GM18520 (cell line): ENCODE measurements at regions not wholly inside any gene's neighbourhood (a gene's known extent, or its start where the extent isn't known, plus 50 kb on each side); places are given as distances from the start of the nearest gene placed in this dataset.
"Not testable (repeated sequence)": the region's sequence is repeated elsewhere in the genome, so short reads cannot be mapped to it uniquely, and the experiment has no call there.

Experiments used
- ATAC-seq: cut with Tn5 transposase; IDR thresholded peaks from one replicate; pipeline ENCODE4 v1.9.1; 2021; ENCODE audit not compliant: unreplicated experiment

DNA sequence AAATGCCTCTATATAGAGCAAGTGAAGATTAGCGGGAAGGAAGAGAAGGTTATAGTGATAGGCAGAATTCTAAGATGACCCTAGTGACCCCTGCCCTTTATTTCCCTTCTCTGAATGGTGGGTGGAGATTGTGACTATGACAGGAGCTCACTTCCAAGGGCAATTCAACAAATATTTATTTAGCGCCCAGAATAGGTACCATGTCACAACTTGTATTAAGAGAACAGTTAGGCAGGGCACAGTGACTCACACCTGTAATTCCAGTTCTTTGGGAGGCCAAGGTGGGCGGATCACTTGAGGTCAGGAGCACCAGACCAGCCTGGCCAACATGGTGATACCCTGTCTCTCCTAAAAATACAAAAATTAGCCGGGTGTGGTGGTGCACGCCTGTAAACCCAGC, 236.0 kb upstream of the POGK start:
- ATAC-seq: no peak

- no peak for ATAC-seq
Observed at GRCh38 chr1:166605137-166605536, 234.1 kb upstream of the POGK start.

DNA sequence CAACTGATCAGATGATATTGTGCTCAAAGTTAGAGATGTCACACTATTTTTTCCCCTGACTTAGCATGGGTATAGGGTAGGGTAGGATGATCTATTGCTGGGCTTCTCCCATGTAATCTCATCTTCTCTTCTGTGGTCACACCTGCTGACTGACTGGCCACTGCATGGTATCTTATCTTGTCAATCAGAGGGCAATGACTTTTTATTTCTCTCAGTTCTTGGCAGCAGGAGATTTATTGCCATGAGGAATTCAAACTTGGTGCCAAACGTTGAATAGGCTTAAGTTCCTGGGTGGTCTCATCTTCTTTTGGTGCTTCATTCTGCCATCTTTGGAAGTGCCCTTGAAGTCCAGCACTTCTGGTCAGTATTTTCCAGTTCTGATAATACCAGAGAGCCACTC, 226.4 kb upstream of the POGK start:
- ATAC-seq: no peak

- ATAC-seq: no peak
Observed at GRCh38 chr1:166616206-166616605, 223.1 kb upstream of the POGK start.

DNA sequence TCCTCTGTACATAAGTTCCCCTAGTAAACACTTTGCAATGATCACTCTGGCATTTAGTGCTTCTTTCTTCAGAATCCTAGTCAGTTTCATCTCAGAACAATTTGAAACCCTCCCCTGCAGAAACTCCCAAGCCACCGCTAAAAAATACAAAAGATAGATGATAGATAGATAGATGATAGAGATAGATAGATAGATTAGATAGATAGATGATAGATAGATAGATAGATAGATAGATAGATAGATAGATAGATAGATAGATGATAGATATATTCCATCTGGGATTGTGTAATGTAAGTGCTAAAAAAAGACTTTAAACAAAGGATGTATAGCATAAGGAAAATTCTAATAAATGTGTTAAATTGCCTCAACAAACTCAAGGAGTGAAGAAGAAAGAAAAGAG, 212.6 kb upstream of the POGK start:
- ATAC-seq: no peak

GRCh38 chr1:166627558-166627957, 211.7 kb upstream of the POGK start:
- ATAC-seq: no peak

DNA sequence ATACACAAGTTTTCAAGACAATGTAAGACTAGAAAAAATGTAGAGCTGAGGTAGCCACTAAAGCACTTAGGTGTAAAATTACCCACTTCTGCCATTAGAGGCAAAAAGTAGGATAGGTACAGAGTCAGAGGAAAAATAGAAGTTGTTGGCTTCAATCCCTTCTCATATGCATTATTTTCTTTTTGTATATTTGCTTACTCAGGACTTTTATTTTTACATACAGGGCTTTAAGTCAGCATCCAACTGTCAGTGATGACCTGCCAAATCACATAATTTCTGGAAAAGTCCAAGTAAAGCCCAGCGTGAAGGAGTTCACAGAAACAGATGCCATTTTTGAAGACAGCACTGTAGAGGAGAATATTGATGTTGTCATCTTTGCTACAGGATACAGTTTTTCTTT, 211.0 kb upstream of the POGK start:
- ATAC-seq: no peak

- ATAC-seq: no peak
Observed at GRCh38 chr1:166629946-166630345, 209.3 kb upstream of the POGK start.

DNA sequence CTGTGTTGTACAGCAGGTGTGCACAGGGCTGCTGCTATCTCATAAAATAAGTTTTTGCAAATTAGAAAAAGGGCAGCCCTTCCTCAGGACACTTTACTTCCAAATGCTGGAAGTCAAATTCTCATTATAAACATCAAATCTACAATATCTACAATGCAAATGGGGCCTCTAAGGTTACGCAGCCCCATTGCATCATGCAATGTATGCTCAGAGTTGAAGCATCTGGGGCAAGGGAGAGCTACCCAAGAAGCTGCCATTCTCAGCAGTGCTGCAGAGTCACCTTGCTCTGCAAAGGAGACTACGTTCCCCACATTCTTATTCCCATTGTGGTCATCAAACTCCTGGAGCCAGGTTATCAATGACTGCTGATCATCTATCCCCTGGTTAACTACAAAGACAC, 208.9 kb upstream of the POGK start:
- ATAC-seq: no peak

GRCh38 chr1:166638137-166638536, 201.1 kb upstream of the POGK start:
- no peak for ATAC-seq

- not testable (repeated sequence) for ATAC-seq
Observed at GRCh38 chr1:166657228-166657627, 182.0 kb upstream of the POGK start.

GRCh38 chr1:166666790-166667189, 172.5 kb upstream of the POGK start:
- ATAC-seq: not testable (repeated sequence)

DNA sequence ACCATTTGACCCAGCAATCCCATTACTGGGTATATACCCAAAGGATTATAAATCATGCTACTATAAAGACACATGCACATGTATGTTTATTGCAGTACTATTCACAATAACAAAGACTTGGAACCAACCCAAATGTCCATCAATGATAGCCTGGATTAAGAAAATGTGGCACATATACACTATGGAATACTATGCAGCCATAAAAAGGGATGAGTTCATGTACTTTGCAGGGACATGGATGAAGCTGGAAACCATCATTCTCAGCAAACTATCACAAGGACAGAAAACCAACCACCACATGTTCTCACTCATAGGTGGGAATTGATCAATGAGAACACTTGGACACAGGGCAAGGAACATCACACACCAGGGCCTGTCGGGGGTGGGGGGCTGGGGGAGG, 171.7 kb upstream of the POGK start:
- ATAC-seq: not testable (repeated sequence)

DNA sequence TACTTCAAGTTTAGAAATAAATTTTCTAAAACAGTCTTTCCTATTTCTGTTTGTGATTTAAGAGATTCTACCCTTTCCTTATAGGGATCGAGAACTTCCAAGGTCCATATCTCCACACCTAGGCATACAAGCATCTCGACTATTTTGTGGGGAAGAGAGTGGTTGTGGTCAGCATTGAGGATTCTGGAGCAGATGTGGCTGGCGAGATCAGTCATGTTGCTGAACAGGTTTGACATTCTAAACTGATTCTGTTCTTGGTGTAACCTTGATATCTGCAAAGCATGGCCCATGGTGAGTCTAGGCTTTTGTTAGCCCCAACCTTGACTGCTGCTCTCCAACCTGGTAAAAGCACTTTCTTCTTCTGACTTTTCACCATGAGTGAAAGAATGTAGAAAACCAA, 167.6 kb upstream of the POGK start:
- ATAC-seq: no peak

DNA sequence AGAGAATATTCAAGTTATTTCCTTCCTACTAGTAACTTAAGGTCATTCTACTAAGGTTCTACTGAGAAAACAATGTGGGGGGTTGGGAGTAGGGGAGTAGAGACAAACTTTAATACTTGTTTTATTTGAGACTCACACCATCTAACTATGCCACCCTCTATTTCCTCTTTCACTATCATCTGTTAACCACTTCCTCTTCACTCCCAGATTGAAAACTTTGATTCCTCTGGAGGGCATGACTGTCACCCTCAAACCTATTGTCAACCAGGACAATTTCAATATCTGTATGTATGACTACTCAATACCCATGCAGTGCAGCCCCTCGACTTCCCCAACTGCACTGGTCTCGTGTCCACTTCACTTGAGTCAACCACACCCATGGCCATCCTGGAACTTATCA, 165.6 kb upstream of the POGK start:
- ATAC-seq: no peak

GRCh38 chr1:166675213-166675612, 164.1 kb upstream of the POGK start:
- no peak for ATAC-seq

GRCh38 chr1:166676981-166677380, 162.3 kb upstream of the POGK start:
- ATAC-seq: no peak

DNA sequence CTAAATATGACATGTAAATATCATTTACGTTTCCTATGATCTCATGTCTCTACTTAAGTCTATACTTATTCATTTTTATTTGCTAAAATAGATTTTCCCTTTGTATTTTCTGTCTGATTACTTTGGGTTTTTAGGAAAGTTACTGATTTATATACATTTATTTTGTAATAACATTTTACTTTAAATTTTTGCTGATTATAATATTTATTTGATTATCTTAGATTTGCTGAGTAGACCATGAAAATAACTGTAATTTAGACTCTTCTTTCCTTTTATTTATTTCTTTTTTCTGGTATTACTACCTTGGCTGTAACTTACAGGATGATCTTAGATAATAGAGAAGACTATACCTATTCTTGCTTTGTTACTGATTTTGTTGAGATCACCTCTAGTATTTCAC, 159.9 kb upstream of the POGK start:
- no peak for ATAC-seq

- ATAC-seq: no peak
Observed at GRCh38 chr1:166682588-166682987, 156.7 kb upstream of the POGK start.

GRCh38 chr1:166684669-166685068, 154.6 kb upstream of the POGK start:
- not testable (repeated sequence) for ATAC-seq

DNA sequence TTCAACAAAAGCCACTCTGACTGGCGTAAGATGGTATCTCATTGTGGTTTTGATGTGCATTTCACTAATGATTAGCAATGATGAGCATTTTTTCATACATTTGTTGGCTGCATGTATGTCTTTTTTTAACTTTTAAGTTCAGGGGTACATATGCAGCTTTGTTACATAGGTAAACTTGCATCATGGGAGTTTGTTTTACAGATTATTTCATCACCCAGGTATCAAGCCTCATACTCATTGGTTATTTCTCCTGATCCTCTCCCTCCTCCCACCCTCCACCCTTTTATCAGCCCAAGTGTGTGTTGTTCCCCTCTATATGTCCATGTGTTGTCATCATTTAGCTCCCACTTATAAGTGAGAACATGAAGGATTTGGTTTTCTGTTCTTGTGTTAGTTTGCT, 154.1 kb upstream of the POGK start:
- no peak for ATAC-seq

DNA sequence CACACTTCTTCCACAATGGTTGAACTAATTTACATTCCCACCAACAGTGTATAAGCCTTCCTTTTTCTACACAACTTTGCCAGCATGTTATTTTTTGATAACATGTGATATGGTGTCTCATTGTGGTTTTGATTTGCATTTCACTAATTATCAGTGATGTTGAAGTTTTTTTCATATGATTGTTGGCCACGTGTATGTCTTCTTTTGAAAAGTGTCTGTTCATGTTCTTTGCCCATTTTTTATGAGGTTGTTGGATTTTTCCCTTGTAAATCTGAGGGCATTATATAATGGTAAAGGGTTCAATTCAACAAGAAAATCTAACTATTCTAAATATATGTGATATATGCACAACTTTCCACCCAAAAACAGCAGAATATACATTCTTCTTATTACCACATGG, 153.4 kb upstream of the POGK start:
- not testable (repeated sequence) for ATAC-seq

DNA sequence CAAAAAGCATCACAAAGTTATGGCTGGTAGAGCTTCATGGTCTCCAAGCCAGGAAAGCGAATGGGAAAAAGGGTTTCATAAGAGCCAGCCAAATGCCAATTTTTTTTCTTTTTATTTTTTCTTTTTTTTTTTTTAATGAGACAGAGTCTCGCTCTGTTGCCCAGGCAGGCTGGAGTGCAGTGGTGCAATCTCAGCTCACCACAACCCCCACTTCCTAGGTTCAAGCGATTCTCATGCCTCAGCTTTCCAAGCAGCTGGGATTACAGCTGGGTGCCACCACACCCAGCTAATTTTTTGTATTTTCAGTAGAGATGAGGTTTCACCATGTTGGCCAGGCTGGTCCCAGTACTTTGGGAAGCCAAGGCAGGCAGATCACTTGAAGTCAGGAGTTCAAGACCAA, 148.7 kb upstream of the POGK start:
- ATAC-seq: not testable (repeated sequence)

GRCh38 chr1:166691476-166691875, 147.8 kb upstream of the POGK start:
- no peak for ATAC-seq
